Liver (tissue), 3 donors: ENCODE measurements at regions not wholly inside any gene's neighbourhood (a gene's known extent, or its start where the extent isn't known, plus 50 kb on each side); places are given as distances from the start of the nearest gene placed in this dataset.

Source experiments
- CTCF ChIP-seq: fragments of 150-350 bp; IDR thresholded peaks from 2 replicates; pipeline ENCODE4 v1.5.1; 2017; ENCODE audit warnings: improper control_type of control experiment, low read depth, low read length; ENCODE audit not compliant: missing input control
- EGR1 ChIP-seq, 2 donors: IDR thresholded peaks; 2 replicates each; pipeline ENCODE4 v1.6.1; 2016 to 2018; ENCODE audit warnings: antibody characterized with exemption in 2 of 2, low read depth in 2 of 2
- GABPA ChIP-seq, 2 donors: IDR thresholded peaks in 1 of 2; conservative IDR thresholded peaks in 1 of 2; 2 replicates each; pipeline ENCODE4 v1.6.1; 2016; ENCODE audit warnings: antibody characterized with exemption in 2 of 2, mild to moderate bottlenecking in 1 of 2, moderate library complexity in 1 of 2
- REST ChIP-seq: IDR thresholded peaks from 2 replicates; pipeline ENCODE4 v1.6.1; 2016; ENCODE audit warnings: antibody characterized with exemption, mild to moderate bottlenecking
- YY1 ChIP-seq: IDR thresholded peaks from 2 replicates; pipeline ENCODE4 v1.6.1; 2016; ENCODE audit warnings: antibody characterized with exemption, mild to moderate bottlenecking
- donor health status: healthy.
- donor health status: healthy.

- TF ChIP-seq GABPA (IDR thresholded peaks at IDR 0.05 in 1 of 2, conservative IDR thresholded peaks at IDR 0.05 in 1 of 2) (no peak), REST (no peak), CTCF (no peak), YY1 (no peak), EGR1 (IDR thresholded peaks at IDR 0.05; ENCODE audit: low read depth in 2 of 2) (no peak)
Observed at GRCh38 chr13:37187105-37187504, 81.6 kb upstream of the CSNK1A1L start.
